ENCODE measurements at regions not wholly inside any gene's neighbourhood (a gene's known extent, or its start where the extent isn't known, plus 50 kb on each side); places are given as distances from the start of the nearest gene placed in this dataset.

- TF ChIP-seq POLR2A (IDR thresholded peaks at IDR 0.05) (no peak), CTCF (IDR thresholded peaks at IDR 0.05) (no peak)
Measured at GRCh38 chr9:1256178-1256577, 206.0 kb downstream of the DMRT2 start.

All from transverse colon (tissue), 3 donors.